ENCODE measurements at regions not wholly inside any gene's neighbourhood (a gene's known extent, or its start where the extent isn't known, plus 50 kb on each side); places are given as distances from the start of the nearest gene placed in this dataset.

DNA sequence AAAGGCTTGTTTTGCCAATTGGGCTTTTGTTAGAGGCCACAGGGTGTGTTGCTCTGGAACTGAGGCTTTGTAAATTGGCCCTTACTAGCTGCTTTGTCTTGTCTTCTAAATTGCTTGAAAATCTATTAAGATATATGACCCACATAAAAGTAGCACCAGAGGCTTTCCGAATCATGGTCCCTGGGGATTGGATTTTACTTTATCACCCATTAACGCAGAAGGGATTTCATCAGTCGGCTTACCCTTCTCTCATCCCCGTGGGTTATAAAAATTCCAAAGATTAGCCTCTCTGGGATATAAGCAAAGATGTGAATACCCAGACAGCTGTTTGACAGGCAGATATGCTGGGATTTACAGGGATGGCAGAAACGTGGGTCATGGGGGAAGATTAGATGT is 98.3 kb upstream of the CHL1 start:
- no peaks in the 10 kb centered on the region for H3K36me3 ChIP-seq (ENCODE audit: insufficient read depth, insufficient read length, low read length)
- no peaks in the 10 kb centered on the region for H3K9me3 ChIP-seq (ENCODE audit: insufficient read depth, low read length)
- no peaks in the 10 kb centered on the region for H3K27me3 ChIP-seq (ENCODE audit: insufficient read depth, insufficient read length)
- TF ChIP-seq SUZ12 (IDR thresholded peaks at IDR 0.05; ENCODE audit: extremely low read depth, insufficient read depth, insufficient read length) (no peak), YY1 (IDR thresholded peaks at IDR 0.05; ENCODE audit: insufficient read depth, insufficient read length) (no peak), ZNF274 (IDR thresholded peaks at IDR 0.05; ENCODE audit: low read depth, low read length) (no peak)
- no peak overlapping the region for H3K9ac ChIP-seq (ENCODE audit: insufficient read length, low read depth)
- H3K4me1 ChIP-seq (ENCODE audit: insufficient read depth, insufficient read length) = no peaks in the 10 kb centered on the region
- DNase-seq (ENCODE audit: low read depth, low spot score) = no peak
- no peak overlapping the region for H3K4me3 ChIP-seq (ENCODE audit: insufficient read length, low read depth)

DNA sequence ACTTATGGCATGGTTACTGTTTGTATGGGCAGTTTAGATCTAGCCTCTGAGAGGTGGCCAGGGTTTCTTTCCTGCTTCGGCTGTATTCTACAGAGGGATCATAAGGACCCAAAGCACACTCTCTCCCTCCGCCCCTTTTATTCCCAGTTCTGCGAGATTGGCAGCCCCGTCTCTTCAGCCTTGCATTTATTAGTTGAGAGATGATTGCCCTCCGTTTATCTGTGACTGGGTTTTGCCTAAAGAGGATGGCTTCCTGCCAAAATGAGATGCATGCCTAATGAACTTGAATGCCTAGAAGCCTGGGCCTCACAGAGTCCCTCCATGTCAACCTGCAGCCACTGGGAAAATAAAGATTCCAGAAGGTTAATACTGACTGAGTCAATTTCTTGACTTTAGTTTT is 97.1 kb upstream of the CHL1 start:
- H3K9ac ChIP-seq (ENCODE audit: insufficient read length, low read depth) = no peak overlapping the region
- no peak for TF ChIP-seq YY1 (IDR thresholded peaks at IDR 0.05; ENCODE audit: insufficient read depth, insufficient read length)
- TF ChIP-seq ZNF274 (IDR thresholded peaks at IDR 0.05; ENCODE audit: low read depth, low read length) = no peak
- TF ChIP-seq SUZ12 (IDR thresholded peaks at IDR 0.05; ENCODE audit: extremely low read depth, insufficient read depth, insufficient read length) = no peak
- no peak overlapping the region for H3K4me3 ChIP-seq (ENCODE audit: insufficient read length, low read depth)
- H3K9me3 ChIP-seq (ENCODE audit: insufficient read depth, low read length) = no peaks in the 10 kb centered on the region
- H3K27me3 ChIP-seq (ENCODE audit: insufficient read depth, insufficient read length) = no peaks in the 10 kb centered on the region
- no peaks in the 10 kb centered on the region for H3K36me3 ChIP-seq (ENCODE audit: insufficient read depth, insufficient read length, low read length)
- no peak for DNase-seq (ENCODE audit: low read depth, low spot score)
- no peaks in the 10 kb centered on the region for H3K4me1 ChIP-seq (ENCODE audit: insufficient read depth, insufficient read length)

DNA sequence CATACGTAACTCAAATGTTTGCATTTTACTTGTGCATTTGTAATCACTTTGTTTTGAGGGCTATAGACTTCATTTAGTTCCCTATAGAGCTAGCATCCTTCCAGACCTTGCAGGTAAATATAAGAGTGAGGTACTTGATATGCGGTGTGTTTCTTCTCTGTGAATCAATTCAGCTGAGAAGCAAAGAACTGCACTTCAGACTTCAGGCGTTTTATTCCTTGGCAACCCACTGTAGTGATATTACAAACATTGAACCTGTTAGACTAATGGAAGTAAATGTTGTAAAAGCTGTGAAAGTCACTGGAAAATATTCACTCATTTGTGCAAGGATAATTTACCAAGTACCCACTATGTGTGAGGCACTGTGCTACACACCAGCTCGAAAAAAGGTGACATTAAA is 94.1 kb upstream of the CHL1 start:
- no peaks in the 10 kb centered on the region for H3K4me1 ChIP-seq (ENCODE audit: insufficient read depth, insufficient read length)
- no peaks in the 10 kb centered on the region for H3K9me3 ChIP-seq (ENCODE audit: insufficient read depth, low read length)
- H3K9ac ChIP-seq (ENCODE audit: insufficient read length, low read depth) = no peak overlapping the region
- no peaks in the 10 kb centered on the region for H3K27me3 ChIP-seq (ENCODE audit: insufficient read depth, insufficient read length)
- no peak for TF ChIP-seq ZNF274 (IDR thresholded peaks at IDR 0.05; ENCODE audit: low read depth, low read length)
- TF ChIP-seq YY1 (IDR thresholded peaks at IDR 0.05; ENCODE audit: insufficient read depth, insufficient read length) = no peak
- no peak for TF ChIP-seq SUZ12 (IDR thresholded peaks at IDR 0.05; ENCODE audit: extremely low read depth, insufficient read depth, insufficient read length)
- H3K4me3 ChIP-seq (ENCODE audit: insufficient read length, low read depth) = no peak overlapping the region
- DNase-seq (ENCODE audit: low read depth, low spot score) = no peak
- H3K36me3 ChIP-seq (ENCODE audit: insufficient read depth, insufficient read length, low read length) = no peaks in the 10 kb centered on the region

DNA sequence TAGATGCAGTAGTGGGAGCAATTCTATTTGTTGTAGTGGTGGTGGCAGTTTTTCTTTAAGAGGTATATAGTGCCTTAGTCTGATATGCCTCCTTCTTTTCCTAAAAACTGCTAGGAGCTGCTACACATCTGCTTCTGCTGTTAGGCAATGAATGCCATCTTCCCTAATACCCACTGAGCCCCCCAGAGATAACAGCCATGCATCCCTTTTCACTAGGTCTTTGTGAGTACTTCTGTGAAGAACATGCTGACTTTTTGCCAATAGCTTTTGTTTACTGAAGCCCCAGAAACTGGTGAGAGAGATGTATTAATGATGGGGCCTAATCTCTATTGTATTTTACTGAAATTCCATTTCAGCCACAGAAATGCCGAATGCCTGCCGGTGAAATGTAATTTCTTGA is 92.6 kb upstream of the CHL1 start:
- Histone ChIP-seq H3K9me3 (ENCODE audit: insufficient read depth, low read length) (no peaks in the 10 kb centered on the region), H3K9ac (ENCODE audit: insufficient read length, low read depth) (no peak overlapping the region), H3K4me3 (ENCODE audit: insufficient read length, low read depth) (no peak overlapping the region), H3K27me3 (ENCODE audit: insufficient read depth, insufficient read length) (no peaks in the 10 kb centered on the region), H3K4me1 (ENCODE audit: insufficient read depth, insufficient read length) (no peaks in the 10 kb centered on the region), H3K36me3 (ENCODE audit: insufficient read depth, insufficient read length, low read length) (no peaks in the 10 kb centered on the region)
- TF ChIP-seq YY1 (IDR thresholded peaks at IDR 0.05; ENCODE audit: insufficient read depth, insufficient read length) (no peak), ZNF274 (IDR thresholded peaks at IDR 0.05; ENCODE audit: low read depth, low read length) (no peak), SUZ12 (IDR thresholded peaks at IDR 0.05; ENCODE audit: extremely low read depth, insufficient read depth, insufficient read length) (no peak)
- DNase-seq (ENCODE audit: low read depth, low spot score) = no peak

DNA sequence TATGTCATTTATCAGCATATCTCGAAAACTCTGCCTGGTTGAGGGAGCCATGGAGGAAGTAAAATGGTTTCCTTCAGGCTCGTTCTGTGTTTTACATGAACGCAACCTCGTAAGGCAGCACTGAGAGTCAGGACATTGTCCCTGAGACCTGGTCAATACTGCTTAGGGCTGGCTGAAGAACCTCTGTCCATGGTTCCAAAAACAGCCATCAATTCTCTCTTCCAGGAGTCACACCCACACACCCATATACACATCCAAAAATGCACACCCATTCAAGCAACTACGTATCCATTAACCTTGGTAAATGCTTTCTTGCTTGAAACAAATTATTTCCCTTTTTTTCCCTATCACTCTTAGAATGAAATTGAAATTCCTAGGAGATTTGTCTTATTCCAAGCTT is 91.0 kb upstream of the CHL1 start:
- Histone ChIP-seq H3K4me3 (ENCODE audit: insufficient read length, low read depth) (no peak overlapping the region), H3K4me1 (ENCODE audit: insufficient read depth, insufficient read length) (no peaks in the 10 kb centered on the region)
- DNase-seq (ENCODE audit: low read depth, low spot score) = no peak

DNA sequence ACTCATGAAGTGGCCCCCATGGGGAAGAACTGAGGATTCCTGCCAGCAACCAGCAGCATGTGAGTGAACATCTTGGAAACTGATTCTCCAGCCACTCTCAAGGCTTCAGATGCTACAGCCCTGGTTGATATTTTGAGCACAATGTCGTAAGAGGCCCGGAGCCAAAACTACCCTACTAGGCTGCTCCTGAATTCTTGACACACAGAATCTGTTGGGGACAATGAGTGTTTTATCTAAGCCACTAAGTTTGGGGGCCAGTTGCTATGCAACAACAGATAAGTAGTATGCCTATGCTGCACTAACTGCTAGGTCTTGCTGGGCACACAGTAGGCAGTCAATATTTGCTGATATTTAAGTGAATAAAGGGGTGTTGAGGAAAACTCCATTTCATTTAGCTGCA is 89.9 kb upstream of the CHL1 start:
- H3K4me1 ChIP-seq (ENCODE audit: insufficient read depth, insufficient read length) = no peaks in the 10 kb centered on the region
- H3K9me3 ChIP-seq (ENCODE audit: insufficient read depth, low read length) = no peaks in the 10 kb centered on the region
- no peak overlapping the region for H3K9ac ChIP-seq (ENCODE audit: insufficient read length, low read depth)
- H3K27me3 ChIP-seq (ENCODE audit: insufficient read depth, insufficient read length) = no peaks in the 10 kb centered on the region
- H3K4me3 ChIP-seq (ENCODE audit: insufficient read length, low read depth) = no peak overlapping the region
- no peak for TF ChIP-seq SUZ12 (IDR thresholded peaks at IDR 0.05; ENCODE audit: extremely low read depth, insufficient read depth, insufficient read length)
- no peak for TF ChIP-seq YY1 (IDR thresholded peaks at IDR 0.05; ENCODE audit: insufficient read depth, insufficient read length)
- TF ChIP-seq ZNF274 (IDR thresholded peaks at IDR 0.05; ENCODE audit: low read depth, low read length) = no peak
- no peaks in the 10 kb centered on the region for H3K36me3 ChIP-seq (ENCODE audit: insufficient read depth, insufficient read length, low read length)
- no peak for DNase-seq (ENCODE audit: low read depth, low spot score)

More for the DNA sequence above, 91.0 kb upstream of the CHL1 start:
- no peaks in the 10 kb centered on the region for H3K27me3 ChIP-seq (ENCODE audit: insufficient read depth, insufficient read length)
- H3K36me3 ChIP-seq (ENCODE audit: insufficient read depth, insufficient read length, low read length) = no peaks in the 10 kb centered on the region
- no peaks in the 10 kb centered on the region for H3K9me3 ChIP-seq (ENCODE audit: insufficient read depth, low read length)
- H3K9ac ChIP-seq (ENCODE audit: insufficient read length, low read depth) = no peak overlapping the region
- no peak for TF ChIP-seq ZNF274 (IDR thresholded peaks at IDR 0.05; ENCODE audit: low read depth, low read length)
- no peak for TF ChIP-seq YY1 (IDR thresholded peaks at IDR 0.05; ENCODE audit: insufficient read depth, insufficient read length)
- TF ChIP-seq SUZ12 (IDR thresholded peaks at IDR 0.05; ENCODE audit: extremely low read depth, insufficient read depth, insufficient read length) = no peak

DNA sequence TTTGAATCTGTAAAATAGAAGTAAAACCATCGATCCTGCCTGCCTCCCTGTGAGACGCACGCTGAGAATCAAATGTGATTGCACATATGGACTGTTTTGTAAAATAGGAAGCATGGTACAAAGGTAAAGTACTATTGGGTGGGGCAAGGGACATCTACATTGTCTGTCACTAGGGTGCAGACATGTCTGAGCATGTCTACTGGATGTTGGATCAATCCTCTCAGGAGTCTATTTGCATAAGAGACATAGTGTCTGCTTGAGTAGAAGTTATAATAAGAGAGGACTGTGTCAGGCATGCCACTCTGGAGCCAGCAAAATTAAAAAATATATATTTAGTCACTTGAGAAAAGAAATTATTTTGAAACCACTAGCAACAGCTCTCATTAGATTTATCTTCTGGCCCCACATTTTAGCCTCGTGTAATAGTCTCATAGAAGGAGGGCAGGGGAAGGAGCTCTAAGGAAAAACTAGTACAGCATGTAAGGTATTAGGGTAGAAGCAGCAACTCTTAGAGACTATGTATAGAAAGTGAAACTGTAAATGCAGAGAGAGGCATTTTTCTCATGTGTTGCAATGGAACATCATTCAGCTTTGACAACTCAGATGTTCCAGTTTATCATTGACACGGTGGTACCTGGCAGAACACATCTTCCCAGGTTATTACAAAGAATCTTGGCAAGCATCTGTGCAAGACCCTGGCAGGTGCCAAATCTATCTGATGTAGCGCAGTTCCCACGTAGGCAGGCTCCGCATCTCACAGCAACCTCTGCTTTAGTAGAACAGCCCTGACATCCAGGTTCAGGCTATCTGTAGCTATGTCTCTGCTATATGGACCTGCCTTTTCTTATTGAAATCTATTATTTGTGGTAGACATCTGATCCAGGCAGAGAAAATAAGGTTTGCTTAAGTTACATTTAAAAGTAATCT is 85.2 kb upstream of the CHL1 start:
- no peak for TF ChIP-seq YY1 (IDR thresholded peaks at IDR 0.05; ENCODE audit: insufficient read depth, insufficient read length)
- H3K27me3 ChIP-seq (ENCODE audit: insufficient read depth, insufficient read length) = no peaks in the 10 kb centered on the region
- H3K9ac ChIP-seq (ENCODE audit: insufficient read length, low read depth) = no peak overlapping the region
- no peaks in the 10 kb centered on the region for H3K9me3 ChIP-seq (ENCODE audit: insufficient read depth, low read length)
- no peaks in the 10 kb centered on the region for H3K4me1 ChIP-seq (ENCODE audit: insufficient read depth, insufficient read length)
- no peaks in the 10 kb centered on the region for H3K36me3 ChIP-seq (ENCODE audit: insufficient read depth, insufficient read length, low read length)
- no peak overlapping the region for H3K4me3 ChIP-seq (ENCODE audit: insufficient read length, low read depth)
- no peak for DNase-seq (ENCODE audit: low read depth, low spot score)

Data from NT2/D1 (cell line).